ENCODE measurements at regions not wholly inside any gene's neighbourhood (a gene's known extent, or its start where the extent isn't known, plus 50 kb on each side); places are given as distances from the start of the nearest gene placed in this dataset.

DNA sequence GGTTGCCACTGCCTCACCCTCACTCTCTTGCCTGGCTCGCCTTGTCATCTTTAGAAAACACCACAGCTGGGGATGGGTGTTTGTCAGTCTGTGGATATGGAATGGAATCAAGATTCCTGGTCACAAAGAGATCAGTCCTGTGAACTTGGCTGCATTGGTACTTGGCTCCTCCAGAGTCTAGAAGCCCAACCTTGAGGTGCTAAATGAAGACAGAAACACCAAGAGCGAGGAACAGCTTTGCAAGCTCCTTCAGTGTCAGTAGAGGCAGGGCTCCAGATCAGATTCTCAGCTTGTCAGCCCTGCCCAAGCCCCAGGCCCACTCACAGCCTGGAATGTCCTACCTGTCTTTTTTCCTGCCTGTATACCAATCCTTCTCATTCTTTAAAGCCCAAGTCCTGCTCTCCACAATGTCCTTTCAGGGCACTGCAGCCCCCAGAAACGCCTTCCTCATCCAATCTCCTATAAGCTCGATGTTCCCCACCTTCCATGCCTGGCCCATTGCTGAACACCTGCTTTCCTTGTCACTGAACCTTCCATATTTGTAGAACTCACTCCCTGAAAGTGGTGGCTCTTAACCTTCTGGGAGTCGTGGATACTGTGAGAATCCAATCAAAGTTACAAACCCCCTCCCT is 188.9 kb downstream of the BCR start:
- no peaks in the 10 kb centered on the region for H3K9me3 Mint-ChIP-seq (ENCODE audit: low read depth)
- TF ChIP-seq, protein P1, sequence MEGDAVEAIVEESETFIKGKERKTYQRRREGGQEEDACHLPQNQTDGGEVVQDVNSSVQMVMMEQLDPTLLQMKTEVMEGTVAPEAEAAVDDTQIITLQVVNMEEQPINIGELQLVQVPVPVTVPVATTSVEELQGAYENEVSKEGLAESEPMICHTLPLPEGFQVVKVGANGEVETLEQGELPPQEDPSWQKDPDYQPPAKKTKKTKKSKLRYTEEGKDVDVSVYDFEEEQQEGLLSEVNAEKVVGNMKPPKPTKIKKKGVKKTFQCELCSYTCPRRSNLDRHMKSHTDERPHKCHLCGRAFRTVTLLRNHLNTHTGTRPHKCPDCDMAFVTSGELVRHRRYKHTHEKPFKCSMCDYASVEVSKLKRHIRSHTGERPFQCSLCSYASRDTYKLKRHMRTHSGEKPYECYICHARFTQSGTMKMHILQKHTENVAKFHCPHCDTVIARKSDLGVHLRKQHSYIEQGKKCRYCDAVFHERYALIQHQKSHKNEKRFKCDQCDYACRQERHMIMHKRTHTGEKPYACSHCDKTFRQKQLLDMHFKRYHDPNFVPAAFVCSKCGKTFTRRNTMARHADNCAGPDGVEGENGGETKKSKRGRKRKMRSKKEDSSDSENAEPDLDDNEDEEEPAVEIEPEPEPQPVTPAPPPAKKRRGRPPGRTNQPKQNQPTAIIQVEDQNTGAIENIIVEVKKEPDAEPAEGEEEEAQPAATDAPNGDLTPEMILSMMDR (IDR thresholded peaks at IDR 0.05; ENCODE audit: unreplicated experiment): no peak
- H3K4me1 Mint-ChIP-seq (ENCODE audit: low read depth): peaks cover 5% of the 10 kb centered on the region
- H3K27ac Mint-ChIP-seq: no peak overlapping the region
- no peaks in the 10 kb centered on the region for H3K36me3 Mint-ChIP-seq (ENCODE audit: insufficient read depth)
- no peak overlapping the region for H3K4me3 Mint-ChIP-seq (ENCODE audit: low read depth)
- H3K27me3 Mint-ChIP-seq: peaks cover 61% of the 10 kb centered on the region
- DNase-seq (ENCODE audit: low spot score, unreplicated experiment): no peak

All from progenitor cell of endocrine pancreas (in vitro differentiated cells).